ENCODE measurements at regions not wholly inside any gene's neighbourhood (a gene's known extent, or its start where the extent isn't known, plus 50 kb on each side); places are given as distances from the start of the nearest gene placed in this dataset.

DNA sequence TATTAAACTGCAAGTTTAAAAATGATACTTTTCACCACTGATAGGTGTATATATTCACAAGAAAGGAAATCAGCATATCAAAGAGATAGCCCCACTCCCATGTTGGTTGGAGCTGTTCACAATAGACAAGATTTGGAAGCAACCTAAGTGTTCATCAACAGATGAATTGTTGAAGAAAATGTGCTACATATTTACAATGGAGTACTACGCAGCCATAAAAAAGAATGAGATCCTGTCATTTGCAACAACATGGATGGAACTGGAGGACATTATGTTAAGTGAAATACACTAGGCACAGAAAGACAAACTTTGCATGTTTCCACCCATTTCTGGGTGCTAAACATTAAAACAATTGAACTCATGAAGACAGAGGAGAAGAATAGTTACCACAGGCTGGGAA is 278.9 kb upstream of the XYLT1 start:
- TF ChIP-seq CTCF (IDR thresholded peaks at IDR 0.05) (no peak), POLR2A (IDR thresholded peaks at IDR 0.05) (no peak)

All from ovary (tissue), 3 donors.